Mesodermal cell (in vitro differentiated cells): ENCODE measurements at regions not wholly inside any gene's neighbourhood (a gene's known extent, or its start where the extent isn't known, plus 50 kb on each side); places are given as distances from the start of the nearest gene placed in this dataset.

Source experiments
- H3K27ac ChIP-seq: 2 replicates; pipeline ENCODE4 v1.7.0; 2013; ENCODE audit warnings: mild to moderate bottlenecking, low read depth, low read length, moderate library complexity; ENCODE audit not compliant: severe bottlenecking
- H3K36me3 ChIP-seq: 2 replicates; pipeline ENCODE4 v1.7.1; 2013; ENCODE audit warnings: mild to moderate bottlenecking, low read length, moderate library complexity; ENCODE audit not compliant: control insufficient read depth, insufficient read depth
- H3K4me1 ChIP-seq: one replicate; pipeline ENCODE4 v1.7.1; 2013; ENCODE audit warnings: mild to moderate bottlenecking, low read length; ENCODE audit not compliant: insufficient read depth, control insufficient read depth, poor library complexity, severe bottlenecking
- H3K4me3 ChIP-seq: 2 replicates; pipeline ENCODE4 v1.7.0; 2013; ENCODE audit warnings: low read length, control low read depth, mild to moderate bottlenecking; ENCODE audit not compliant: insufficient read depth, poor library complexity, severe bottlenecking; ENCODE audit errors: extremely low read depth
- H3K9me3 ChIP-seq: 2 replicates; pipeline ENCODE4 v1.7.1; 2013; ENCODE audit warnings: mild to moderate bottlenecking, low read length, moderate library complexity; ENCODE audit not compliant: control insufficient read depth
- WGBS, 2 experiments: methylation state at CpG; one replicate each; pipeline ENCODE4 v1.1.5; 2013; ENCODE audit warnings: missing lambda C conversion rate in 2 of 2; ENCODE audit not compliant: insufficient coverage in 2 of 2; 5-methylcytosine and 5-hydroxymethylcytosine counted together

DNA sequence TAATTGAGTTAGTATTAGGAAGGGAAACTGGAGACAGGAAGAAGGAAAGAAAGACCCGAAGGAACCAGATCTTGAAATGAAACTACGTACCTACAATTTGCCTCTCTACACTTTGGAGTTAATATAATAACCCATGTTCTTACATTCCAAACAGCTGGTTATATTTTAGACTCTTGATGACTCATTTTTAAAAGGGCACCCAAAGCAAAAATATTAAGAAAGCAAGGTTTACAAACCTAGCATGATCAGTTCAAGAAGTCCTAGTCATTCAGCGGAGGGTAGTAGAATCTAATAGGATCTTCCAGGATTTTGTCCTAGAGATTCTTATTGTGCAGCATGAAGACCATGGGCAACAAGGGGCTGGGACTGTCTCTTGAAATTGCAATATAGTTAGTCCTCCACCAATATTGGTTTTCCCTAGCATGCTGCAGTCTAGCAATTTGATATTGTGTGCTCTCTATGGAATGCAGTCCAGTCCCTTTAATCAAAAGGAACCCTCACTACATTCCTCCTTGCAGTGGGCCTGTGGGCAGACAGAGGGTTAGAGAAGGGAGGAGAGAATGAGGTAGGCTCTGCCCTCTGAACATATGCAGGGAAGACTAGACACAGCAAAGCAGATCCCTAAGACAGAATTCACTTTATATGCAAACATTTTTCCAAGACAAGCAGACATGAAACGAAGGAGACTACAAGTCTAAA, 230.3 kb downstream of the INHBA start:
- H3K4me1 ChIP-seq, result no peaks in the 10 kb centered on the region
- H3K9me3 ChIP-seq, result no peaks in the 10 kb centered on the region
- H3K27ac ChIP-seq, result no peak overlapping the region
- WGBS, 2 experiments, result 86 to 100% methylated on average over 1 of the region's 4 CpGs
- H3K4me3 ChIP-seq, result no peak overlapping the region
- H3K36me3 ChIP-seq, result no peaks in the 10 kb centered on the region

- H3K9me3 ChIP-seq, result no peaks in the 10 kb centered on the region
- no peaks in the 10 kb centered on the region for H3K36me3 ChIP-seq
- WGBS, 2 experiments, result 94 to 96% methylated on average over 4 to 5 of the region's 5 CpGs
- H3K4me1 ChIP-seq, result no peaks in the 10 kb centered on the region
- no peak overlapping the region for H3K4me3 ChIP-seq
- no peak overlapping the region for H3K27ac ChIP-seq
Observed at GRCh38 chr7:41470081-41470480, 232.8 kb downstream of the INHBA start.

- no peak overlapping the region for H3K27ac ChIP-seq
- H3K4me1 ChIP-seq, result no peaks in the 10 kb centered on the region
- no peaks in the 10 kb centered on the region for H3K9me3 ChIP-seq
- 76 to 100% methylated on average over 2 of the region's 2 CpGs for WGBS, 2 experiments
- H3K4me3 ChIP-seq, result no peak overlapping the region
- H3K36me3 ChIP-seq, result no peaks in the 10 kb centered on the region
Observed at GRCh38 chr7:41467596-41467995, 235.3 kb downstream of the INHBA start.

- no peak overlapping the region for H3K27ac ChIP-seq
- H3K9me3 ChIP-seq, result no peaks in the 10 kb centered on the region
- WGBS, 2 experiments, result 80% methylated on average over 1 of the region's 6 CpGs
- H3K4me3 ChIP-seq, result no peak overlapping the region
- no peaks in the 10 kb centered on the region for H3K36me3 ChIP-seq
- H3K4me1 ChIP-seq, result no peaks in the 10 kb centered on the region
Observed at GRCh38 chr7:41466760-41467384, 236.0 kb downstream of the INHBA start.

DNA sequence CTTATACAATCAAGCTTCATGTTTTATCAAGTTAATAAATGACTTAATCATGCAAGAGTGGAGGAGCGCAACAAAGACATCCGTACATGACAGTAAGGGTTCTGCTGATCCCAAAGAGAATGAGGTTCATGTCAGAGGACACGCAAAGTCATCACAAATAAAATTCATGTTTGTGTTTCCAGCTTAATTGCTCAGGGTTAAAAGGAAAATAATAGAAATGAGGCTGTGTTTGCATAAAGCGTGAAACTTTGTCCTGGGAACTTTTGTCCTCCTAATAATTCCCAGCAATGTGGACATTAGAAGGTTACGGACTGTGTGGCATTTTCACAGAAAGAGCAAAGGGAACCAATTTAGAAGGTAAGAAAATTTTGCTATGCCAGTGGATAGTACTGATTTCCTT, 237.3 kb downstream of the INHBA start:
- WGBS, 2 experiments, result 91 to 100% methylated on average over 5 of the region's 5 CpGs
- Histone ChIP-seq H3K4me1 (no peaks in the 10 kb centered on the region), H3K27ac (no peak overlapping the region), H3K9me3 (no peaks in the 10 kb centered on the region), H3K4me3 (no peak overlapping the region), H3K36me3 (no peaks in the 10 kb centered on the region)

DNA sequence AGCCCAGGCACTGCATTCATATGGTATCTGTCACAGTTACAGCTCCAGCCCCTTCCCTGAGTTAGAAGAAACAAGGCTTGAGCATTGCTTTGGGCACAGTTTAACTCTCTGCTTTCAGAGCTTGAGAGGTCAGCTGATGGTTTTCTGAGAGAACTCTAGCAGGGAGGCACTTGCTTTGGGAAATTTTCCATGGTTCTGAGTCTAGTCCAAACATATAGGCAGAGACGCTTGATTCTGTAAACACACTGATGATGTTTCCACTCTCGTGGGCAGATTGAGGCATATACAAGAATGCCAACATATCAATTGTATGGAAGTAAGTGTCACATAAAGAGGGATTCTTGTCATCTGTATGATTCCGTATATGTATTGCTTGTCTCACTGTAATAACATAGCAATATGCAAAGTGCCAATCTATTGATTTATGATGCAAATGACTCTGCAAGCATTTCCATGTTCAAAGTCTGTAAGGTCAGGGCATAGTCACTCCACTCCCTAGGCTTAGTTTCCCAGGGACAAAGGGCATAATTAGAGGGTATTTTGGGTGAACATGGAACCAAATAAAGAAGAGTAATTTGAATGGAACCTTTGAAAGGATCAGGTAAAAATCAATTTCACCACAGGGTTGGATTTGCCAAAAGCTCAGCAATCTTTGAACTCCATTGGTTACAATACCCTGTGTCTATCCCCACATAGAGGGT, 239.0 kb downstream of the INHBA start:
- no peak overlapping the region for H3K4me3 ChIP-seq
- H3K9me3 ChIP-seq, result no peaks in the 10 kb centered on the region
- H3K4me1 ChIP-seq, result no peaks in the 10 kb centered on the region
- H3K36me3 ChIP-seq, result no peaks in the 10 kb centered on the region
- 83 to 100% methylated on average over 1 of the region's 3 CpGs for WGBS, 2 experiments
- H3K27ac ChIP-seq, result no peak overlapping the region

GRCh38 chr7:41459623-41460261, 243.1 kb downstream of the INHBA start:
- Histone ChIP-seq H3K36me3 (no peaks in the 10 kb centered on the region), H3K4me3 (no peak overlapping the region), H3K4me1 (no peaks in the 10 kb centered on the region), H3K9me3 (no peaks in the 10 kb centered on the region), H3K27ac (no peak overlapping the region)
- WGBS, 2 experiments, result 88 to 97% methylated on average over 6 to 7 of the region's 8 CpGs

DNA sequence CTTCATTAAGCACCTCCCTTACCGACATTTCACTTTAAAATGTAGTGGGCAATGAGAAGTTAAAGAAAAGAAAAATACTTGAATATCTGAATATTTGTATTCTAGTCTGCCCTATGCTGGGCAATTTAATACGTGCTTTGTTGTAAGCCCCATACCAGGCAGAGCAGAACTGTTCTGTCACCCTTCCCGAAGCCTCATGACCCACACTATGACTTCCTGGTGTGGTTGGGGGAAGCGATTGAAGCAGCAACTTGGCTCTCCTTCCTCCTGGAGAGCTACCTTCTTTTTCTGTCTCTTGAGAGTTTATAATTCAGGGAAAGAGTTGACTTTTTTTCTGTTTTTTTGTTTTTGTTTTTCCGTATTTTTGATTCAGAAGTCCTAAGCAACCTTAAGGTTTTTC, 243.7 kb downstream of the INHBA start:
- no peaks in the 10 kb centered on the region for H3K9me3 ChIP-seq
- no peak overlapping the region for H3K27ac ChIP-seq
- H3K36me3 ChIP-seq, result no peaks in the 10 kb centered on the region
- H3K4me1 ChIP-seq, result no peaks in the 10 kb centered on the region
- WGBS, 2 experiments, result 89 to 90% methylated on average over 3 of the region's 5 CpGs
- no peak overlapping the region for H3K4me3 ChIP-seq

GRCh38 chr7:41457832-41458437, 245.0 kb downstream of the INHBA start:
- H3K27ac ChIP-seq, result no peak overlapping the region
- H3K4me3 ChIP-seq, result no peak overlapping the region
- no peaks in the 10 kb centered on the region for H3K4me1 ChIP-seq

DNA sequence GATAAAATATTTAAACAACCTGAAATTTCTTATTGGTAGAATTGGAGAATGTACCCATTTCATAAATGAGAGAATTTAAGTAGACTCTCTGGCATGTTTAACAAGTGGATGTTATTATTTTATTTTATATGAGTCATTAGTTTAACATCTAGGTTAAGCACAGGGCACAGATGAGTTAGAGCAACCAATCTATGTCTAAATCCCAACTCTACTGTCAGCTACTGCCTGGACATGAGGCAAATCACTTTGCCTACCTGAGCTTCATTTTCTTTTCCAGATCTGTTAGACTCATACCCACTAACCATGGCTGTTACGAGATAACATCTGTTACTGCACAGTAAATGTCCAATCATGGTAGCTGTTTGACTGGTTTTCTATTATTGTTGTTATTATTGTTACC, 251.1 kb downstream of the INHBA start:
- no peak overlapping the region for H3K27ac ChIP-seq
- no peak overlapping the region for H3K4me3 ChIP-seq
- peaks cover 9% of the 10 kb centered on the region for H3K4me1 ChIP-seq
- WGBS, 2 experiments, result no CpG with 5 or more reads among the region's 1 CpG
- no peaks in the 10 kb centered on the region for H3K9me3 ChIP-seq
- H3K36me3 ChIP-seq, result no peaks in the 10 kb centered on the region

More at GRCh38 chr7:41457832-41458437, 245.0 kb downstream of the INHBA start:
- H3K9me3 ChIP-seq, result no peaks in the 10 kb centered on the region
- no peaks in the 10 kb centered on the region for H3K36me3 ChIP-seq
